ENCODE measurements at regions not wholly inside any gene's neighbourhood (a gene's known extent, or its start where the extent isn't known, plus 50 kb on each side); places are given as distances from the start of the nearest gene placed in this dataset.

DNA sequence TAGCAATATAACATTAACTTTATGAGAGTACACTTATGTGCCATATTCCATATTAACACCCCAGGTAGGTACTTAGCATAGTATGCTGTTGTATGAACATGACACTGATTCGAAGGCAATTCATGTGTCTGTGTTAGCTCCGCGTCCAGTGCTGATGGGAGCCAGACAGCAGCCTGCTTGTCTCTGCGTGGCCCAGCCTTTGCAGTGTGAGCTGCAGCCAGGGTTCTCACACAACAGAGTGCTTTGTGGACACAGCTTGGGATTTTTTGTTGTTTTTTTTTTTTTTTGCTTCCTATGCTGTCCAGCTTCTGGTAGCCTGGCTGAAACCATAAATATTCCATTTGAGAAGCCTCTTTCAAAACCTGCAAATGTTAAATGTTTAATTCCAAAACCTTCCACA is 350.9 kb downstream of the SMOC2 start:
- Mint-ChIP-seq H3K27me3 (ENCODE audit: insufficient read depth, unreplicated experiment) (no peaks in the 10 kb centered on the region), H3K9me3 (ENCODE audit: unreplicated experiment) (peaks cover 15% of the 10 kb centered on the region), H3K4me3 (ENCODE audit: unreplicated experiment) (no peak overlapping the region), H3K36me3 (ENCODE audit: insufficient read depth, unreplicated experiment) (no peaks in the 10 kb centered on the region), H3K4me1 (ENCODE audit: insufficient read depth, unreplicated experiment) (no peaks in the 10 kb centered on the region), H3K27ac (ENCODE audit: low read depth, unreplicated experiment) (no peak overlapping the region)
- no TSS peak for BruUV-seq (replicated peaks)
- CTCF ChIA-PET, result interaction anchor here (0.6 kb wide), 1 partner anchor 81 kb away, joined by 3 read pairs; no protein-coding TSS in a partner anchor
- TF ChIP-seq, protein P1, sequence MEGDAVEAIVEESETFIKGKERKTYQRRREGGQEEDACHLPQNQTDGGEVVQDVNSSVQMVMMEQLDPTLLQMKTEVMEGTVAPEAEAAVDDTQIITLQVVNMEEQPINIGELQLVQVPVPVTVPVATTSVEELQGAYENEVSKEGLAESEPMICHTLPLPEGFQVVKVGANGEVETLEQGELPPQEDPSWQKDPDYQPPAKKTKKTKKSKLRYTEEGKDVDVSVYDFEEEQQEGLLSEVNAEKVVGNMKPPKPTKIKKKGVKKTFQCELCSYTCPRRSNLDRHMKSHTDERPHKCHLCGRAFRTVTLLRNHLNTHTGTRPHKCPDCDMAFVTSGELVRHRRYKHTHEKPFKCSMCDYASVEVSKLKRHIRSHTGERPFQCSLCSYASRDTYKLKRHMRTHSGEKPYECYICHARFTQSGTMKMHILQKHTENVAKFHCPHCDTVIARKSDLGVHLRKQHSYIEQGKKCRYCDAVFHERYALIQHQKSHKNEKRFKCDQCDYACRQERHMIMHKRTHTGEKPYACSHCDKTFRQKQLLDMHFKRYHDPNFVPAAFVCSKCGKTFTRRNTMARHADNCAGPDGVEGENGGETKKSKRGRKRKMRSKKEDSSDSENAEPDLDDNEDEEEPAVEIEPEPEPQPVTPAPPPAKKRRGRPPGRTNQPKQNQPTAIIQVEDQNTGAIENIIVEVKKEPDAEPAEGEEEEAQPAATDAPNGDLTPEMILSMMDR (IDR thresholded peaks at IDR 0.05; ENCODE audit: unreplicated experiment), result no peak
- POLR2A ChIA-PET, result no interaction called here
- intact Hi-C loops (cut with micrococcal nuclease), result no loop called here
- DNase-seq (ENCODE audit: unreplicated experiment), result no peak

DNA sequence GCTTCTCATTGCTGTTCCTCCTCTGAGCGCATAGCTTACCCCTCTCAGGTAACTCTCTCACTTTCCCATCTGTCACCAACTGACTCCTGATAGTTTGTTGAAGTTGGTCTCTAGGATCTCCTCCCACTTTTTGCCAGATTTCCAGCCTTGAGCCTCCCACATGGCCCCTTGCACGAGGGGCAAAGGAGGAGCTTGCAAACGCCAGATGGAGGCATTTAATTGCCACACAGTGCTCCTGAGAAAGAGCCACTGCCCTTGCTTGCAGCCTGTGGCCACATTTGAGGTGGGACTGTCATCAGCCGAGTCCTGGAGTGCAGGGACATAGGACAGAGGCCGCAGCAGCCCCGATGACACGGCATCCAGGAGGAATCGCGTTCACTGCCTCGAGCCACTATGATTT is 348.7 kb downstream of the SMOC2 start:
- TF ChIP-seq, protein P1 (IDR thresholded peaks at IDR 0.05; ENCODE audit: unreplicated experiment), result no peak
- Mint-ChIP-seq H3K9me3 (ENCODE audit: unreplicated experiment) (peaks cover 15% of the 10 kb centered on the region), H3K27ac (ENCODE audit: low read depth, unreplicated experiment) (no peak overlapping the region), H3K4me1 (ENCODE audit: insufficient read depth, unreplicated experiment) (no peaks in the 10 kb centered on the region), H3K4me3 (ENCODE audit: unreplicated experiment) (no peak overlapping the region), H3K36me3 (ENCODE audit: insufficient read depth, unreplicated experiment) (no peaks in the 10 kb centered on the region), H3K27me3 (ENCODE audit: insufficient read depth, unreplicated experiment) (no peaks in the 10 kb centered on the region)
- intact Hi-C loops (cut with micrococcal nuclease), result no loop called here
- DNase-seq (ENCODE audit: unreplicated experiment), result no peak
- ChIA-PET POLR2A (interaction anchor here (0.6 to 1.2 kb wide), 2 partner anchors 16 to 879 kb away, joined by 3 read pairs; no protein-coding TSS in a partner anchor), CTCF (interaction anchor here (0.6 kb wide), 1 partner anchor 81 kb away, joined by 3 read pairs; no protein-coding TSS in a partner anchor)
- BruUV-seq (replicated peaks), result no TSS peak

DNA sequence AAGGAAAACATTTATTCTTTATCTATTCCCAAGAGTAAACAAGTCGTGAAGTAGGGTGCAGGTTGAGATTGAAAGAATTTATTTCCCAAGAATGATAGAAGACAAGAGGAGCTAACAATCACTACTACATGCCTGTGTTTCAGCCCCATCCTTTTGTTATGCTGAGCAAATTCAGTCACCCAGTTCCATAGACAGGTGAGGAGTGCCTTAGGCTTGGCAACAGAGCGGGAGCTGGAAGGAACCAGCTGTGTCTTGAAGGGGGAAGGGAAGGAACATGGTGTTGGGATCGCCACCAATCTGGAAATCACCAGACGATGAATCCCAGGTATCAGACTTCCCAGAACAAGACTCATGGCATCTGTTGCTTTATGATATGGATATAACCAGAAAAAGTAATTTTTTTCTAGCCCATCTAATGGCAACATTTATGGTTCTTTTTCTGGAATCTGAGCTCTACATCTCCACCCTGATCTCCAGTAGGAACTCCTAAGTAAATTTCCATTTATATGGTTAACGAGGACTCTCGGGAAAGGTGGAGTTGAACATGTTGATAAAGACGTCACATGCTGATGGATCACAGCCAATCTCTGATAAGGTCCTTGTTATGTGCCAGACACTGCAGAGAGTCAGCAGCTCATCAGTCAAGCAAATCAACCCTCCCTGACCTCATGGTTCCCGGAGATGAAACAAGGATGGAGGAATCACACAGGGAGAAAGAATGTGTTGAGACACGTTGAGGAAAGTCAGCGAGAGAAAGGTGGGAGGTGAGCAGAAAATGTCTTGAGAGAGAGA is 344.9 kb downstream of the SMOC2 start:
- Mint-ChIP-seq H3K9me3 (ENCODE audit: unreplicated experiment) (peaks cover 15% of the 10 kb centered on the region), H3K27me3 (ENCODE audit: insufficient read depth, unreplicated experiment) (no peaks in the 10 kb centered on the region), H3K4me1 (ENCODE audit: insufficient read depth, unreplicated experiment) (no peaks in the 10 kb centered on the region), H3K27ac (ENCODE audit: low read depth, unreplicated experiment) (no peak overlapping the region), H3K36me3 (ENCODE audit: insufficient read depth, unreplicated experiment) (no peaks in the 10 kb centered on the region), H3K4me3 (ENCODE audit: unreplicated experiment) (no peak overlapping the region)
- intact Hi-C loops (cut with micrococcal nuclease), result no loop called here
- BruUV-seq (replicated peaks), result no TSS peak
- TF ChIP-seq, protein P1 (IDR thresholded peaks at IDR 0.05; ENCODE audit: unreplicated experiment), result no peak
- ChIA-PET POLR2A (no interaction called here), CTCF (no interaction called here)
- DNase-seq (ENCODE audit: unreplicated experiment), result no peak

DNA sequence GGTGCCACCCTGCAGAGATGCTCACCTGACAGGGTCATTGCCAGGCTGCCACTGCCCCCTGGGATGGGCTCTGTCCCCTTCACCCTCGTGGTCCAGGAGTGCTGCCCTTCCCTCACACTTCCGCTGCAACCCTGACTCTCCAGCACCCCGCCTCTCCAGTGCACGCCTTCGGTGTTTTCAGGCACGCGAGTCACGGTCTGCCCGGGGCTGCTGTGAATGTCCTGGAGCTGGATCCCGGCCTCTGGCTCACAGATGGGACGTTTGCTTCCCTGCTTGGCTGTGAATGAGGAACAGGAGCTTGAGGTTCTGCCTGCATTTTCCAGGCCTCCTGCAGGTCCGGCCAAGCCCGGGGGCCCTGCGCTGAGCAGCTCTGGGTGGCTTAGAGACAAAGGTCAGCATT is 343.4 kb downstream of the SMOC2 start:
- H3K4me1 Mint-ChIP-seq (ENCODE audit: insufficient read depth, unreplicated experiment), result no peaks in the 10 kb centered on the region
- CTCF ChIA-PET, result interaction anchor here (0.7 kb wide), 1 partner anchor 74 kb away, joined by 3 read pairs; no protein-coding TSS in a partner anchor
- no peaks in the 10 kb centered on the region for H3K36me3 Mint-ChIP-seq (ENCODE audit: insufficient read depth, unreplicated experiment)
- TF ChIP-seq, protein P1 (IDR thresholded peaks at IDR 0.05; ENCODE audit: unreplicated experiment), result no peak
- POLR2A ChIA-PET, result no interaction called here
- H3K4me3 Mint-ChIP-seq (ENCODE audit: unreplicated experiment), result no peak overlapping the region
- intact Hi-C loops (cut with micrococcal nuclease), result no loop called here
- peaks cover 15% of the 10 kb centered on the region for H3K9me3 Mint-ChIP-seq (ENCODE audit: unreplicated experiment)
- DNase-seq (ENCODE audit: unreplicated experiment), result no peak
- H3K27ac Mint-ChIP-seq (ENCODE audit: low read depth, unreplicated experiment), result no peak overlapping the region
- H3K27me3 Mint-ChIP-seq (ENCODE audit: insufficient read depth, unreplicated experiment), result no peaks in the 10 kb centered on the region
- no TSS peak for BruUV-seq (replicated peaks)

Data from MCF 10A (cell line).